DMS53 treated with DMSO at 0.1 percent for 48 hours (cell line): ENCODE measurements at regions not wholly inside any gene's neighbourhood (a gene's known extent, or its start where the extent isn't known, plus 50 kb on each side); places are given as distances from the start of the nearest gene placed in this dataset.
"Not testable (repeated sequence)": the region's sequence is repeated elsewhere in the genome, so short reads cannot be mapped to it uniquely, and the experiment has no call there.

Experiments
- DNase-seq: peaks from one replicate; lab custom pipeline; 2025; ENCODE audit not compliant: unreplicated experiment; lab: John Stamatoyannopoulos, UW

DNA sequence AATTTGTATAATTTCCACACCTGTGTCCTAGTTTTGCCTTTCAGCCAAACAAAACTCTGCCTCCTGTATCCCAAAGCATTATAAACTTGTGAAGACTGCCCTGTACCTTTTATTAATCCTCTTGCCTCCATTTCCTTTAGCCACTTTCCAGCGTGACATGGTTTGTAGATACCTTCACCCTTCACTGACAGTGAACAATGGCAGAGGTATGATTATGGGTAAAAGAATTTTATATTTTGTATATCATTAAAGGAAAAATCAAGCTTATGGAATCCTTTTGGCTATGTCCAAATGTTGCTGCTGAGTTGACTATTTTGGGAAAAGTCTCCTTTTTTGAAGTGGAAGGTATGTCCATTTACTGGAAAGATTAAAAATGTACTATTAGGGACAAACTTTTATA, 251.7 kb downstream of the HNMT start:
- DNase-seq = no peak

DNA sequence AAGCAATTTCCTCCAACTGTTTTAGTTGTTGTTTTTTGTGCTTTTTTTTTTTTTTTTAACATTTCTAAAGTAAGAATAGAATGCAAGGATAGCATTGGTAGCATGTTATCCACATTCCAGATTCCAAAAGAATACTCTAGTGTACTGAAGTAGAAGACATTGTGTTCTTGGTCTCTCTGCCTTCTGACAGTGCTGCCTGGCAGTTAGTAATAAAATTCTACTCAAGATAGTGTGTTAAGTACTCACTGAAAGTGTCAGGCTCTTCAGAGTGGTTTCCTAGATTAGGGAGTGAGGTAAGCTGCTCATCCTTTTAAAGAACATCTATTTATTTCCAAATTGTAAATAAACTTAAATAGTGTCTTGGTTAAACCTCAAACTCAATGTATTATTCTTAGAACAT, 253.7 kb downstream of the HNMT start:
- no peak for DNase-seq

DNA sequence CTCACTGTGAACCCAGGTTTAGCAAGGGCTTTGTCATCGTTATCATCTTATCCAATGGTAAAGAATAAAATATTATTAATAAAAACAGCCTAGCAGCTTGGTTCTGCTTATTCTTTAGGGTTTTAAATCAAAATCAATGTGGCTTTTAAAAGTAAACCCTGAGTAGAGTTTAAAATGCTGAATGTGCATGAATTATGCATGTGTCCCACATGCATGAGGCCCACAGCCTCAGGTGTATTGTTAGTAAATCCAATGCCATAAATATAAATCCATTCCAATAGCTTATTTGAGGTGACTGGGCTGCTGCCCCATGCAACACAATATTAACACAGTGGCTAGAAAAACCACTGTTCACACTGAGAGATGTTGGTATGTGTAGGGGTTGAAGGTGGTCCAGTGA, 254.1 kb downstream of the HNMT start:
- DNase-seq = no peak

DNA sequence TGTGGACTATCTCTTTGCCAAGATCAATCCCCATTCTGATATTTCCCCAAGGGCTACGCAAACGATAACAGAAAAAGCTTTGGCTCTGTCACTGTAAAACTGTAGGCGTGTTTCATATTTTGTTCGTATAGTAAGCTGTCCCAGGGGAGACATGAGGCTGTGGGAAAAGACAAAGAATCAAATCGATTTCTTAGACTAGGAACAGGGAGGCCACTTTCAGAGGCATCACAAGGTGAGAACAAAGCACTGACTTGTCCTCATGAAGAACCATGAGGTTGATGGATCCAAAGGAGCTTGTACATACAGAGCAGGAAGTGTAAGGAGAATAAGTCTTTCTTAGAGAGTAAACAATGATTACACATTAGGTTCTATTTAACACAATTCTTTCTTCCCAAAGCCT, 255.7 kb downstream of the HNMT start:
- DNase-seq = no peak

DNA sequence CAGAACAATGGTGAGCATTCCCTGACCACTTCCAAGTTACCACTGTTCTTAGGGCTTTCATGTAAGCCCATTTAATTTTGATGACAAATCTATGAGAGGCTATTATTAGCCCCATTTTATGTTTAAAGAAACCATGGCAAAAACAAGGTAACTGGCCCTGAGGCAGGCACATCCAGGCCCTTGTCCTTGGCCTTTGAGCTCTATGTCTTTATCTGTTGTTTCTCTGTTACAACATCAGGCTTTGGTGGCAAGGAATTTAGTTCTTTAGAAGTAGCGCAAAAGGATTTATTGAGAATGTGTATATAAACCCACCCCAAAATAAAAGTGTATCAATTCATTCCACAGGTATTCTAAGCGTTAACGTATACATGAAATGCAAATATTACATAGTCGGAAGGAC, 257.1 kb downstream of the HNMT start:
- DNase-seq = no peak

DNA sequence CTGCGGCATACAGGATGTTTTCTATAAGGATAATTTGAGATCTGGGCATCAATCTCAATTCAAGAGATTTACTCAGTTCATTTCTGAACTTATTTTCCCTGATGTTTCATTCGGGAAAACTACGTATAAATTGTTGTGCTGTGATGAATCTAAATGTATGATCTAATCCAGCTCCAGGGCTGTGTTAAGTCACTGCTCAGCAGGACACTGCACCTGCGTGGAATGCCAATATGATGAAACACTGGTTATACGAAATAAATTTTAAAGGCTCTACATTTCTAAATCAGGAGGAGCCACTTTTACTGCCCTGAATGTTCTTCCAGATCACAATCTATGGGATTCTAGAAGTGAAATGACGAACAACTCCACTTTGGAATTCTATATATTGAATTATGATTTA, 259.0 kb downstream of the HNMT start:
- no peak for DNase-seq

DNA sequence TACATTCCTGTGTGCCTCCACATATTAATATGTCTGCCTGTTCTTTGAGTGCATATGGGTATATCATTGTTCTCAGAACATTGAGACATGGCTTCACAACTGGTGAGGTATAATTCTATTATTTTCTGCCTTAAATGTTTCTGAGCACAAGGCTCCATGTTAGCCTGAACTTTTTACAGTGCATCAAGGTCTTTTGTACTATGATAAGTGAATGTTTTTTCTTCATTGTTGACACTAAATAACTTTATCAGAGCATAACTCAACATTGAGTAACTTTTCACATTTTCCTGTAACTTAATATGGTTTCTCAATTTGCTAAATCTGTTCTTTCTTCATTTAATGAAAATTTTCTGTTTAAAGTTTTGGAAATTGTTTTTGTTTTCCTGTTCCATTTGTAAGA, 262.9 kb downstream of the HNMT start:
- no peak for DNase-seq

DNA sequence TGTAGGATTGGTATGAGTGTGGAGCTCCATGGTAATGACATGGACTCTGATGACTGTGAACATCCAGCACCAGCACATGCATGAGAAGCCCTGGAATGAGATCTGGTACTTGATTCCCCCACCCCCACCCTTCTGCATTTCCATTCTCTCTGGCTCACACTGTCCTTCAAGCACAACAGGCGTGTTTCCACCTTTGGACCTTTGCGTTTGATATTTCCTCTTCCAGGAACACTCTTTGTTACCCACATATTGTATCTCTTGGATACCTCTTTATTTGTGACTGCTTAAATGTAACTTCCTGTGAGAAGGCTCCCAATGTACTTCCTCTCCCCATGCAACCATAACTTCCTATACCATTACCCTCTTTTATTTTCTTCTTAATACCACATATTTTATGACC, 263.8 kb downstream of the HNMT start:
- no peak for DNase-seq

DNA sequence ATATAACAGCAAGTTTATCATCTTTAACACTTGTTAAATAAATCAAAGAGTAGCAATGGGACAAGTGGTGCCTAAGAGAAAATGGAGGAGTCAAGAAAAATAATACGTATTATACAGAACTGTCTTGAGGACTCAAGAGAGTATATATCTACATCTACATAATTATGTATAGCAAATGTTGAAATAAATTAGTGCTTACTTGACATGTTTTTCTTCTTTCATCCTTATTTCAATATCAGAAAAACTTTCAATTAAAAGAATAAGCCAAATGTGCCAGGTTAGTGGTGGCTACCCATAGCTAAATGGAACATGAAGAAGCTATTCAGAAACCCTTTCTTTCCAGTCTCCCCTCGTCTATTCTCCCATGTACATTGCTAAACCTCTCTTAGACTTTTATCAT, 267.3 kb upstream of the SPOPL start:
- no peak for DNase-seq

DNA sequence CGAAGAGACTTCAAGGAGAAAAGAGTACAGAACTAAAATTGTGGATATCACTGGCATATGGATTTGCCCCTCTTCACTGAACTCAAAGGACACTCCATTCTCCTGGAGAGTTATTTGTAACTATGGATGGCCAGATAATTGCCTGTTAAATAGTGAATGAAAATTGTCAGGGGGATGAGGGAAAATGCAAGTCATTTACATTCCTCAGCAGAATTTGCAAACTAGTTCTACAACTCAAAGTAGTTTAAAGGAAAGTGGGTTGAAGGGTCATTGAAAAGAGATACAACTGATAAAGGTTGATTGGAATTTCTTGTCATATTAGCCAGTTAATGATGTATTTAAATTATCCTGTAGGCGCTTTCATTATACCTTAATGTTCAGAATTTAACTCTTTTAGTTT, 266.5 kb upstream of the SPOPL start:
- DNase-seq = no peak

DNA sequence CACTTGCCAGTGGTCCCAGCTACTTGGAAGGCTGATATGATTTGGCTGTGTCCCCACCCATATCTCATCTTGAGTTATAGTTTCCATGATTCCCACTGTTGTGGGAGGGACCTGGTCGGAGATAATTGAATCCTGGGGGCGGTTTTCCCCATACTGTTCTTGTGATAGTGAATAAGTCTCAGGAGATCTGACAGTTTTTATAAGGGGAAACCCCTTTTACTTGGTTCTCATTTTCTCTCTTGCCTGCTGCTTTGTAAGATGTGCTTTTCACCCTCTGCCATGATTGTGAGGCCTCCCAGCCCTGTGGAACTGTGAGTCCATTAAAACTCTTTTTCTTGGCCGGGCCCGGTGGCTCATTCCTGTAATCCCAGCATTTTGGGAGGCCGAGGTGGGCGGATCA, 265.4 kb upstream of the SPOPL start:
- no peak for DNase-seq

DNA sequence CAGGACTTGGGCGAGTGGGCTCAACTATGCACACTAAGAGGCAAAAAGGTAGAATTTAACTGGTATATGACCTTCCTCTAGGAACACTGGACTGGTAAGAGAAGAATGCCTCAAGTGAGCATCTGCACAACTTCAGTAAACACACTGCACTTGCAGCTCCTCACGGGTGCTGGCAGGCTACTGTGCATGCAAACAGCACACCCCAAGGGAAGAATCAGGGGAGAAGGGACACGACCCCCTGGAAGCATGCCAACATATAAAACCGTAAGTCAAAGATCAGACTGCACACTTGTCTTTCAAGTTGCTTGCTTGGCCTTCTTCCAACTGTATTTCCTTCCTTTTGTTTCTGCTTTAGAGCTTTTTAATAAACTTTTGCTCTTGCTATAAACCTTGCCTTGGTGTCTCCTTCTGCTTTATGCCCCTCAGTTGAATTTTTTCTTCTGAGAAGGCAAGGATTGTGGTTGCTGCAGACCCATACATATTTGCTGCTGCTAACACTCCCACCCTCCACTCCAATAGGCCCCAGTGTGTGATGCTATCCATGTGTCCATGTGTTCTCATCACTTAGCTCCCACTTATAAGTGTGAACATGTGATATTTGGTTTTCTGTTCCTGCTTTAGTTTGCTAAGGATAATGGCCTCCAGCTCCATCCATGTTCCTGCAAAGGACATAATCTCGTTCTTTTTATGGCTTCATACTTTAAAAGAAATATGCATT, 263.7 kb upstream of the SPOPL start:
- DNase-seq = no peak

DNA sequence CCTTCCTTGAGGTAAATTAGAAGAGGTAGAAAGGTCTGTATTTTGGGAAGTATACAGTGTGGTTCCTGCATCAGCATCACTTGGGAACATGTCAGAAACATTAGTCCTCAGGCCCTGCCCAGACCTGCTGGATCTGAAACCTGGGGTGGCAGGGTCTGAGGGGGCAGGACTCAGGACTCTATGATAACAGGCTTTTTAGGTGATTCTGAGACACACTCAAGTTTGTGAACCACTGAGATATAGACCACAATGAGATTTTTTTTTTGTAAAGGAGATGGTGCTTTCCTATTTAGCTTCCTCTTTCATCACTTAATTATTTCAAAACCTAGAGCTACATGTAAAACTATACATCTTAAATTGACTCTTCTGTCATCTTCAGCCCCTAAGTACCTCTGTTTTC, 262.7 kb upstream of the SPOPL start:
- DNase-seq = no peak

DNA sequence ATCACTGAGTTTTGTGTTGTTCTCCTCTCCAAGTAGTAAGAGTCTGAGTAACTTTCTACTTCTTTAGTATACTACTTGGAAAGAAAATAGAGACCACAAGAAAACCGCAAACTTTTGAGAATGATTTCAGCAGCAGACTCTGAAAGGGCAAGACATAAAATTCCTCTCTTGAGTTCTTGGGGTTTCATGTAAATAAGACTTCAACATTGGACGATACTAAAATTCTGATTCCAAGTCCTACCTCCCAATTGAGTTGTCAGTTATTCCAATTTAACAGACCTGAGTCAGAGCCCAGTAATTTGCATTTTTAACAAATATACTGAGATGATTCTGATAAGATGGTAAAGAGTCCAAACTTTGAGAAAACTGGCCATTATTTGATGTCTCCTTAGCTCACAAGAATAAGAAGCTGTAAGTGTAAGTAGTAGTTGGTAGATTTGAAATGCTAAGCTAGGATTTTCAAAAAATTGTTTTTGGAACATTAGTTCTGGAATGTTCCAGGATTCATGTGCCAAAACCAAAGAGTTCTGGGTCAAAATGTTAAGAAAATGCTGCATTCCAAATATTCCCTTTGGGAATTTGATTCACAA, 261.6 kb upstream of the SPOPL start:
- DNase-seq = no peak

DNA sequence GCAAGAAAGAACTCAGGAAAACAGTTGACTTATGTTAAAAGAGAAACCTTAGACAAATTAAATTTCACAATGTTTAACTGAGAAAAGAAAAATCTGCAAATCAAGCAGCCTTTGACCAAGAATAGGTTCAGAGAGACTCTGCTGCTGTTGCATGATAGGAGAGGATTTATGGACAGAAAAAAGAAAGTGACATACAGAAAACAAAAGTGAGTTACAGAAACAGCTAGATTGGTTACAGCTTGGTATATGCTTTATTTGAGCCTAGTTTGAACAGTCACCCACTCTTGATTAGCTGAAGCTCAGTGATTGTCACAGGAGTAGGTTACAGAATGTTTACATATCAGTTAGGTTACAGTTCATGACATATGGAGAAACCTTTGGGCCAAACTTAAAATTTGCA, 258.2 kb upstream of the SPOPL start:
- no peak for DNase-seq

DNA sequence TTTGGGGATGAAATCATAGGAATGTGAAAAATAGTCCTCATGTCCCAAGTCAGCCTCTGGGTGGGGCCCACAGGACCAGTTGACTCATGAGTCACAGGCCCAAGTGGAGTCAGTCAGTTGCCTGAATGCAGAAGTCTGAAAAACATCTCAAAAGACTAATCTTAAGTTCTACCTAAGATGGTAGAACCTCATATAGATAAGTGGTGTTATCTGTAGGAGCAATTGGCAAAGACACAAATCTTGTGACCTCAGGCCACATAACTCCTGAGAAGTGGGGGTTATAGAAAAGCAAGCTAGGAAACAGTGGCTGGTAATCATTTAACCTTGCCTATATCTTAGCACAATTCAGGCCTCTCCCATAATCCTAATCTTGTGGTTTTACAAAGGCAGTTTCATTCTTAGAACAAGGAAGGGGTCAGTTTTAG, 257.1 kb upstream of the SPOPL start:
- no peak for DNase-seq

DNA sequence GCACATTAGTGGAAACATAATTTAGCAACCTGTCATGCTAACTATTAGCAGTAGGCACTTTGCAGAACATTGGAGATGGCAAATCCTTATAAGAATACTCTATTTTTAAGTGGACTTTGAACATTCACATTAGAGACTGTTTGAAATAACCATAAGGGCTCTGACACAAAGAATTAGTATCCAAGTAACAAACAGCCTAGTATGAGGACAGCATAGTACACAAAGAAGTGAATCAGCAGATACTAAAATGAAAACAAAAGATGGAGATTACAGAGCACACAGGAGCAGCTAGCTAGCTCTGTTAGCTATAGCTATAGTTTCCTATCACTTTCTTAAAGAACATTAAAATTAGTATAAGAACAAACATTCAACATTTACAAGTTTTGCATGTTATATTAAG, 256.3 kb upstream of the SPOPL start:
- no peak for DNase-seq

DNA sequence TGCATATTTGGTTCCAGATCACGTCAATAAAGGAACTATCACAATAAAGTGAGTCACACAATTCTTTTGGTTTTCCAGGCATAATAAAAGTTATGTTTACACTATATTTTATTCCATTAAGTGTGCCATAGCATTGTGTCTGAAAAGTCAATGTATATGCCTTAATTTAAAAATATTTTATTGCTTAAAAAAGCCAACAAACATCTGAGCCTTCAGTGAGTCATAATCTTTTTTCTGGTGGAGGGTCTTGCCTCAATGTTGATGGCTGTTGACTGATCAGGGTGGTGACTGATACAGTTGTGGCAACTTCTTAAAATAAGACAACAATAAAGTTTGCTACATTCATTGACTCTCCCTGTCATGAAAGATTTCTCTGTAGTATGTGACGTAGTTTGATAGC, 254.3 kb upstream of the SPOPL start:
- no peak for DNase-seq

DNA sequence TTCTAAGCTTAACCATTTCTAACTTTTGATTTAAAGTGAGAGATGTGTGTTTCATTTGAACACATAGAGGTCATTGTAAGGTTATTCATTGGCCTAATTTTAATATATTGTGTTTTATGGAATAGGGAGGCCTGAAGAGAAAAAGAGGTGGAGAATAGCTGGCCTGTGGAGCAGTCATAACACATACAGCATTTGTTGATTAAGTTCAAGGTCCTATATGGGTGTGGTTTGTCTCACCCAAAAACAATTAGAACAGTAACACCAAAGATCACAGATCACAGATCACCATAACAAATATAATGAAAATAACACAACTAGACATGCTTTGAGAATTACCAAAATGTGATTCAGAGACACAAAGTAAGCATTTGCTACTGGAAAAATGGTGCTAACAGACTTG, 252.4 kb upstream of the SPOPL start:
- no peak for DNase-seq

DNA sequence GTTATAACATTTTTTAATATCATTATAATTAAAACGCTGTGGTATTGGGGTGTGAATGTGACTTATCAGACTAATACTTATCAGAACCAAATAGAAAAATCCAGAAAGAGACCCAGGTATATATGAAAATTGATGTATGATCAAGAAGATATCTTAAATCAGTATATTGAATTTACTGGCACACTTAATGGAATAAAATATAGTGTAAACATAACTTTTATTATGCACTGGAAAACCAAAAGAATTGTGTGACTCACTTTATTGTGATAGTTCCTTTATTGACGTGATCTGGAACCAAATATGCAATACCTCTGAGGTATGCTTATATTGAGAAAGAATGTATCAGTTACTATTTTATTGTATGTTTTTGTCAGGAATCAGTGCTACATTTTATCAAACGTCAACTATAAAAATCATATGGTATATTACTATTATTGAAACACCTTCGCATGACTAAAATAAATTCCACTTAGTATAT, 250.7 kb upstream of the SPOPL start:
- not testable (repeated sequence) for DNase-seq

DNA sequence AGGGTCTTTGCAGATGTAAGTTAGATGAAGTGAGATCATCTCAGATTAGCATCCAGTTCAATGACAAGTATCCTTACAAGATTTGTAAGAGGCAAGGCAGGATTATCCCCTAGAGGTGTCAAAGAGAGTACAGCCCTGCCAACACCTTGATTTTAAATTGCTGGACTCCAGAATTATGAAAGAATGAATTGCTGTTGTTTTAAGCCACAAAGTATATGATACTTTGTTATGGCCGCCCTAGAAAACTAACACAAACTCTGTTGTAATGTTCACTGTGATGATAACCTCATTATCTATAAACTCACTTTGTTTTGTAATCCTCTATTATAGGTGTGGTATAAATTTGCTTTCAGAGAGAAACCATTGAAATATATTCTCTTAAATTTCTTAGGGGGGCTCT, 249.0 kb upstream of the SPOPL start:
- DNase-seq = no peak

DNA sequence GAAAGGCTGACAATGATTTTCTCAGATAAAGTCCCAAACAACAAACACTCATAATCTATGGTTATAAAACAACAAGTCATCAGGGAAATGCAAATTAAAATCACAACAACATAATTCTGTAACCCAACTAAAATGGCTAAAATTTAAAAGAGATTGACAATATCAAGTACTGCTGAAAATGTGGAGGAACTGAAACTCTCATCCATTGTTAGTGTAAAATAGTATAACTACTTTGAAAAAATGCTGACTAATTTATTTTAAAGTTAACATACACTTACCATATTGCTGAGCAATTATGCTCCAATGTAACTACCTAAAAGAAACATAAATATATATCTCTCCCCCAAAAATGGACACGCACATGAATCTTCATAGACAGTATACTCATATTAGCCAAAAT, 245.9 kb upstream of the SPOPL start:
- DNase-seq = no peak
